IPS-20b (cell line): ENCODE measurements at regions not wholly inside any gene's neighbourhood (a gene's known extent, or its start where the extent isn't known, plus 50 kb on each side); places are given as distances from the start of the nearest gene placed in this dataset.

Experiments used
- H3K27ac ChIP-seq: one replicate; pipeline ENCODE4 v1.5.1; 2013; ENCODE audit warnings: low read length
- H3K27me3 ChIP-seq: 2 replicates; pipeline ENCODE4 v1.6.1; 2013; ENCODE audit warnings: mild to moderate bottlenecking, low read length, inconsistent platforms; ENCODE audit not compliant: insufficient read depth
- H3K36me3 ChIP-seq: 2 replicates; pipeline ENCODE4 v1.6.1; 2013; ENCODE audit warnings: low read depth, mild to moderate bottlenecking, inconsistent platforms, low read length, moderate library complexity; ENCODE audit not compliant: insufficient read depth
- H3K4me1 ChIP-seq: 2 replicates; pipeline ENCODE4 v1.6.1; 2013; ENCODE audit warnings: mild to moderate bottlenecking, control low read depth, inconsistent platforms, low read length, moderate library complexity; ENCODE audit not compliant: insufficient read depth
- H3K4me3 ChIP-seq: 2 replicates; pipeline ENCODE4 v1.5.1; 2013; ENCODE audit warnings: mild to moderate bottlenecking, low read length, inconsistent platforms
- H3K9ac ChIP-seq: 2 replicates; pipeline ENCODE4 v1.6.1; 2013; ENCODE audit warnings: low read depth, mild to moderate bottlenecking, inconsistent platforms, low read length, moderate library complexity
- H3K9me3 ChIP-seq: 2 replicates; pipeline ENCODE4 v1.6.1; 2013; ENCODE audit warnings: mild to moderate bottlenecking, low read depth, low read length, inconsistent platforms; ENCODE audit not compliant: insufficient read depth

GRCh38 chr2:40746191-40746590 is 294.3 kb upstream of the SLC8A1 start:
- no peak overlapping the region for H3K4me3 ChIP-seq
- H3K27ac ChIP-seq: no peak overlapping the region
- no peak overlapping the region for H3K9ac ChIP-seq
- H3K36me3 ChIP-seq: no peaks in the 10 kb centered on the region
- no peaks in the 10 kb centered on the region; the same call in 1 of the 2 replicates for H3K4me1 ChIP-seq
- H3K27me3 ChIP-seq: no peaks in the 10 kb centered on the region
- H3K9me3 ChIP-seq: no peaks in the 10 kb centered on the region

GRCh38 chr2:40751981-40752380 is 300.1 kb upstream of the SLC8A1 start:
- no peaks in the 10 kb centered on the region for H3K36me3 ChIP-seq
- H3K9ac ChIP-seq: no peak overlapping the region
- peaks cover 6% of the 10 kb centered on the region; the same call in 1 of the 2 replicates for H3K4me1 ChIP-seq
- H3K27ac ChIP-seq: no peak overlapping the region
- no peaks in the 10 kb centered on the region for H3K27me3 ChIP-seq
- no peaks in the 10 kb centered on the region for H3K9me3 ChIP-seq
- H3K4me3 ChIP-seq: no peak overlapping the region

- Histone ChIP-seq H3K4me3 (no peak overlapping the region), H3K9me3 (no peaks in the 10 kb centered on the region), H3K27me3 (no peaks in the 10 kb centered on the region), H3K9ac (no peak overlapping the region), H3K36me3 (no peaks in the 10 kb centered on the region), H3K4me1 (peaks cover 6% of the 10 kb centered on the region; the same call in 1 of the 2 replicates), H3K27ac (no peak overlapping the region)
These were observed 300.9 kb upstream of the SLC8A1 start for GRCh38 chr2:40752796-40753195.

DNA sequence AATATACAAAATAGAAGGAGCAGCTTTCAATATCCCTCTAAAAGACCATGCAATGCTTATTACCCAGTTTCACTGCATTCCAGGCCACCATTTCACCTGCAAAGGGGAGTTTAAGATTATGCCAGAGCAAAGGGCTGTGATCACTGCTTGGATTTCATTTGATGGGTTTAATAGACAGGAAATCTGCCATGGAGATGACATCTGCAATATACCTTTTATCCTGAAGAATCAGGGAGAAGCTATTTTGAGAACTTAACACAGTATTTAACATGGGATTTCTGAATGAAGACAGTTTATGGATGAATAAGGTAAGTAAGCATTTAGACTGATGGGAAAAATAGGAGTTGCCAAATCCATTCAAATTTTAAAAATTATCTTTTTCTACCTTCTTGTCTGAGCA is 303.0 kb upstream of the SLC8A1 start:
- Histone ChIP-seq H3K4me3 (no peak overlapping the region), H3K27ac (no peak overlapping the region), H3K27me3 (no peaks in the 10 kb centered on the region)

GRCh38 chr2:40758401-40759155 is 306.7 kb upstream of the SLC8A1 start:
- no peak overlapping the region for H3K4me3 ChIP-seq
- no peaks in the 10 kb centered on the region for H3K27me3 ChIP-seq
- no peaks in the 10 kb centered on the region for H3K4me1 ChIP-seq
- H3K9me3 ChIP-seq: no peaks in the 10 kb centered on the region
- no peak overlapping the region for H3K9ac ChIP-seq
- H3K36me3 ChIP-seq: no peaks in the 10 kb centered on the region
- no peak overlapping the region for H3K27ac ChIP-seq

More for the DNA sequence above, 303.0 kb upstream of the SLC8A1 start:
- Histone ChIP-seq H3K4me1 (peaks cover 6% of the 10 kb centered on the region; the same call in 1 of the 2 replicates), H3K36me3 (no peaks in the 10 kb centered on the region), H3K9ac (no peak overlapping the region), H3K9me3 (no peaks in the 10 kb centered on the region)

- no peaks in the 10 kb centered on the region for H3K36me3 ChIP-seq
- no peak overlapping the region for H3K9ac ChIP-seq
- no peaks in the 10 kb centered on the region for H3K4me1 ChIP-seq
- no peak overlapping the region for H3K4me3 ChIP-seq
- H3K9me3 ChIP-seq: no peaks in the 10 kb centered on the region
- no peaks in the 10 kb centered on the region for H3K27me3 ChIP-seq
- no peak overlapping the region for H3K27ac ChIP-seq
These were observed 308.3 kb upstream of the SLC8A1 start for GRCh38 chr2:40760071-40760666.

- Histone ChIP-seq H3K36me3 (no peaks in the 10 kb centered on the region), H3K27me3 (no peaks in the 10 kb centered on the region), H3K9ac (no peak overlapping the region), H3K9me3 (no peaks in the 10 kb centered on the region), H3K4me1 (no peaks in the 10 kb centered on the region; the same call in 1 of the 2 replicates), H3K4me3 (no peak overlapping the region), H3K27ac (no peak overlapping the region)
These were observed 321.4 kb upstream of the SLC8A1 start for GRCh38 chr2:40773291-40773690.

DNA sequence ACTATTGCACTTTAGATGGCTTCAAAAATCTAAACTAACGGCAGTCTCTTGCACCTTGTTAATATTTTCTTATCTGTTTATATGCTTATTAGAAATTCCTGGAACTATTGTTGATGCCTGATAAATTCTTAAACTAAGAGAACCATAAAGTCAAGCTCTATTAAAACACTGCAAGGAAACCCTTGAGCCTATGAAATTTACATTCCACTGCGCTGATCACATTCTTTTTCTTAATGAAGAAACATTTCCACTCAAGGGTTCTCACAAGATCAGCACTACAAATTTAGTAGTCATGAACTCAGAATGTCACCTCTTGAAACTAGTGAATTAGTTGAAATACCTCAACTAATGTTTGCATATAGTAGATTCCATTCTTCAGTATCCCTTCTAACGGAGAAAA is 331.8 kb upstream of the SLC8A1 start:
- H3K9ac ChIP-seq: no peak overlapping the region
- H3K27me3 ChIP-seq: no peaks in the 10 kb centered on the region
- H3K36me3 ChIP-seq: no peaks in the 10 kb centered on the region
- no peak overlapping the region for H3K27ac ChIP-seq
- H3K4me1 ChIP-seq: no peaks in the 10 kb centered on the region
- H3K4me3 ChIP-seq: no peak overlapping the region
- H3K9me3 ChIP-seq: no peaks in the 10 kb centered on the region

GRCh38 chr2:40786636-40787035 is 334.7 kb upstream of the SLC8A1 start:
- Histone ChIP-seq H3K9ac (no peak overlapping the region), H3K4me3 (no peak overlapping the region), H3K27me3 (no peaks in the 10 kb centered on the region), H3K9me3 (no peaks in the 10 kb centered on the region), H3K36me3 (no peaks in the 10 kb centered on the region), H3K27ac (no peak overlapping the region), H3K4me1 (no peaks in the 10 kb centered on the region)

GRCh38 chr2:40797120-40797519 is 345.2 kb upstream of the SLC8A1 start:
- H3K4me3 ChIP-seq: no peak overlapping the region
- H3K4me1 ChIP-seq: peaks cover 8% of the 10 kb centered on the region; the same call in 1 of the 2 replicates
- H3K36me3 ChIP-seq: no peaks in the 10 kb centered on the region
- no peaks in the 10 kb centered on the region for H3K27me3 ChIP-seq
- no peak overlapping the region for H3K27ac ChIP-seq
- H3K9me3 ChIP-seq: no peaks in the 10 kb centered on the region
- H3K9ac ChIP-seq: no peak overlapping the region

DNA sequence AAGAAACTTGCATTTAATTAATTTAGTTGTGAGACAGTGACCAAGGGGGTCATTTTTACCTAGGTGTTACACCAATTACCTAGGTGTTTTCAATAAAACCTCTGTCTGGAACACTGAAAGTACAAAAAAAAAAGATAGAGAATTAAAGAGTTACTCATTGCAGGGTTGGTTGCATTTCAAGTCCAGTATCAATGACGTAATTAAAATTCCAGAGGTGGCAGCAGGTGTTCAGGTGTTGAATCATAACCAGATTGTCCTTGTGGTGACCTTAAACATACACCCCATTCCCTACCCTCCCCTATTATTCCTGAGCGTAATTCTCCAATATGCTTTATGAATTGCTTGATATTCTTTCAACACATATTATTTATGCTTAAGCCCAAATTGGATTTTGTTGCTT is 352.0 kb upstream of the SLC8A1 start:
- Histone ChIP-seq H3K27ac (no peak overlapping the region), H3K4me1 (peaks cover 3% of the 10 kb centered on the region; the same call in 1 of the 2 replicates), H3K4me3 (no peak overlapping the region), H3K9ac (no peak overlapping the region), H3K36me3 (no peaks in the 10 kb centered on the region), H3K27me3 (no peaks in the 10 kb centered on the region), H3K9me3 (no peaks in the 10 kb centered on the region)

GRCh38 chr2:40809156-40809555 is 357.3 kb upstream of the SLC8A1 start:
- no peaks in the 10 kb centered on the region for H3K27me3 ChIP-seq
- H3K4me1 ChIP-seq: no peaks in the 10 kb centered on the region
- H3K9me3 ChIP-seq: no peaks in the 10 kb centered on the region
- H3K36me3 ChIP-seq: no peaks in the 10 kb centered on the region
- no peak overlapping the region for H3K9ac ChIP-seq
- H3K27ac ChIP-seq: no peak overlapping the region
- H3K4me3 ChIP-seq: no peak overlapping the region
